Rectal smooth muscle tissue (tissue), 1 donor: ENCODE measurements at regions not wholly inside any gene's neighbourhood (a gene's known extent, or its start where the extent isn't known, plus 50 kb on each side); places are given as distances from the start of the nearest gene placed in this dataset.
"Not testable (repeated sequence)": the region's sequence is repeated elsewhere in the genome, so short reads cannot be mapped to it uniquely, and the experiment has no call there.

Experiments
- H3K27ac ChIP-seq: one replicate; pipeline ENCODE4 v1.7.0; 2013; ENCODE audit warnings: low read depth, low read length, inconsistent platforms
- H3K27me3 ChIP-seq: one replicate; pipeline ENCODE4 v1.7.0; 2013; ENCODE audit warnings: low read length; ENCODE audit not compliant: control insufficient read depth, insufficient read depth
- H3K36me3 ChIP-seq: one replicate; pipeline ENCODE4 v1.7.0; 2013; ENCODE audit warnings: low read length; ENCODE audit not compliant: control insufficient read depth, insufficient read depth
- H3K4me1 ChIP-seq: one replicate; pipeline ENCODE4 v1.7.0; 2013; ENCODE audit warnings: low read length; ENCODE audit not compliant: control insufficient read depth, insufficient read depth
- H3K4me3 ChIP-seq: one replicate; pipeline ENCODE4 v1.7.0; 2013; ENCODE audit warnings: low read length
- H3K9ac ChIP-seq: one replicate; pipeline ENCODE4 v1.7.0; 2013; ENCODE audit warnings: low read length

DNA sequence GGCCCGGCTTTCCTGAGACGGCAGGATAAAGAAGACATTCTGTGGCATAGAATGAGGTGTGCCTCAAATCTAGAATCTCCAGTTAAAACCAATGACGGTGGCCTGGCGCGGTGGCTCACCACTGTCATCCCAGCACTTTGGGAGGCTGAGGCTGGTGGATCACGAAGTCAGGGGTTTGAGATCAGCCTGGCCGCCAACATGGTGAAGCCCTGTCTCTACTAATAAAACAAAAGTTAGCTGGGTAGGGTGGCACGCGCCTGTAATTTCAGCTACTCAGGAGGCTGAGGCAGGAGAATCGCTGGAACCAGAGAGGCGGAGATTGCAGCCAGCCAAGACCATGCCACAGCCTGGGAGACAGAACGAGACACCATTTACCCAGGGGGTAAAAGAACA is 193.6 kb downstream of the ALG10 start:
- no peak overlapping the region for H3K9ac ChIP-seq
- H3K4me3 ChIP-seq = no peak overlapping the region
- no peak overlapping the region for H3K27ac ChIP-seq
- no peaks in the 10 kb centered on the region for H3K4me1 ChIP-seq
- H3K36me3 ChIP-seq = no peaks in the 10 kb centered on the region
- no peaks in the 10 kb centered on the region for H3K27me3 ChIP-seq

DNA sequence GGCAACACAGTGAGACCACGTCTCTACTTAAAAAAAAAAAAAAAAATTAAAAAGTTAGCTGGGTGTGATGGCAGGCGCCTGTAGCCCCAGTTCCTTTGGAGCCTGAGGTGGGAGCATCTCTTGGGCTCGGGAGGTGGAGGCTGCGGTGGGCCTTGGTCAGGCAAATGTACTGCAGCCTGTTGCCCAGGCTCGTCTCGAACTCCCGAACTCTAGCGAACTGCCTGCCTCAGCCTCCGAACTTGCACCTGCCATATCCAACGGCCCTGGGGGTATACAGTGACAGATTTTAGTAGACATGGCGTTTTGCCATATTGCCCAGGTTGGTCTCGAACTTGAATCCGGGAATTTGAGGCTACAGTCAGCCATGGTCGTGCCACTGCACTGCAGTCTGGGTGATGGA is 195.4 kb downstream of the ALG10 start:
- Histone ChIP-seq H3K36me3 (no peaks in the 10 kb centered on the region), H3K27ac (no peak overlapping the region), H3K27me3 (no peaks in the 10 kb centered on the region), H3K4me3 (no peak overlapping the region), H3K9ac (no peak overlapping the region), H3K4me1 (no peaks in the 10 kb centered on the region)

DNA sequence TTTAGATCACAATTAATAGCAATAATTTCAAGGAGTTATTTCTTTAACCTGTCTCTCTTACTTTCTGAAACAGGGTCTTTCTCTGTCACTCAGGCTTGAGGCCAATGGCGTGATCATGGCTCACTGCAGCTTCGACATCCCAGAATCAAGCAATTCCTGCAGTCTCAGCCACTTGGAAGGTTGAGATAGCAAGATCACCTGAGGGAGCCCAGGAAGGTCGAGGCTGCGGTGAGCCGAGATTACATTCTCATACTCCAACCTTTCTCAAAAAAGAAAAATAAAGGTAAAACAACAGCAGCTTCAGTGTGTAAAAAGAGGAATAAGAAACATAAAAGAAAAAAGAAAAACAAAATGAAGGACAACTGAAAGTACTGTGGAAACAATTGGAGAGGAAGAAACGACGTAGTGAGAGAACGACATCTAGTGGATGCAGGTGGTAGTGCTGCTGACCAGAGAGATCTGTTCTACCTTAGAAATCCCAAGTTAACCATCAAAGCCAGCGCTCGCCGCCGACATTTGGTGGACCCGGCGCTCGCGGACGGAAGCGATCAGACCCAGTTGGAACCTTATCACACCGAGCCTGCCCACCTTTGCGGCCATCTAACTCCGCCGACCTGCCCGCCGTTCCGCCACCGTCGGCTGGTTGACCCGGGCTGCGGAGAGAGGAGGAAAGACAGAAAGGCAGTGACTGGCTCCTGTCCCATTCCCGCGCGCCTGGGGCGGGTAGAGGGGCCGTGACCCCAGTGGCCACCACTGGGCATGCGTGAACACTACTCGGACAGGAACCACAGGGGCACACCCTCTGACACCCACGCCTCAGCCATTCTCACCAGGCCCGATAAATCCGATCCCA is 196.1 kb downstream of the ALG10 start:
- H3K9ac ChIP-seq = no peak overlapping the region
- no peak overlapping the region for H3K27ac ChIP-seq
- H3K27me3 ChIP-seq = no peaks in the 10 kb centered on the region
- H3K36me3 ChIP-seq = no peaks in the 10 kb centered on the region
- peak overlapping the region; percentile 65 for H3K4me3 ChIP-seq
- no peaks in the 10 kb centered on the region for H3K4me1 ChIP-seq

DNA sequence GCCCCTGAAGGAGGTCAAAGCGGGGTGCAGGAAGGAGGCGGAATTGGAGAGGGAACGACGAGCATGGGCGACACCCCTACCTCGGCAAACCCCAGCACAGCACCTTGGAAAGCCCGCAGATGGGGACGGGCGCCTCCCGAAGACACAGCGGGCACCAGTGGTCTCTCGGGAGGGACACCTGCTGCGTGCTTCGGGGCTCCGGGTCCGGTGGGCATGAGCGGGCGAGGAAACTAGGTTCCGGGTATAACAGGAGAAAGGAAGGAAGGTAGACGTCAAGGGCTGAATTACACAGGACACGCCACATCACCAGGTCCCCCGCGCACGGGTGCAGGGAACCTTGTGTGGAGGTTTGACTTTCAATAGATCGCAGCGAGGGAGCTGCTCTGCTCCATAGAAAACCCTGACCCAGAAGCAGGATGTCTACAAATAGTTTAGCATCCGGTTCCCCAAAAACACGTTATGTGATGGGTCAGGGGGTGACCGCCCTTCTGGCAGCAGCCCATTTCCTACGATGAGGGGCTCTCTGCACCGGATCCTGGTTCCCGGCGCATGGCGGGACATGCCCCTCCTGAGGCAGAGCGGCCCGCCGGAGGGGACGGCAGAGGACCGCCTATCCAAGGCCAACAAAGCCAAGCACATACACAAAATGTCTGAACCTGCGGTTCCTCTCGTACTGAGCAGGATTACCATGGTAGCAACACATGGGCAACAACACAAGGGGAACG is 196.9 kb downstream of the ALG10 start:
- Histone ChIP-seq H3K36me3 (no peaks in the 10 kb centered on the region), H3K27me3 (no peaks in the 10 kb centered on the region), H3K4me1 (no peaks in the 10 kb centered on the region), H3K27ac (no peak overlapping the region), H3K9ac (no peak overlapping the region), H3K4me3 (peak overlapping the region; percentile 65)

DNA sequence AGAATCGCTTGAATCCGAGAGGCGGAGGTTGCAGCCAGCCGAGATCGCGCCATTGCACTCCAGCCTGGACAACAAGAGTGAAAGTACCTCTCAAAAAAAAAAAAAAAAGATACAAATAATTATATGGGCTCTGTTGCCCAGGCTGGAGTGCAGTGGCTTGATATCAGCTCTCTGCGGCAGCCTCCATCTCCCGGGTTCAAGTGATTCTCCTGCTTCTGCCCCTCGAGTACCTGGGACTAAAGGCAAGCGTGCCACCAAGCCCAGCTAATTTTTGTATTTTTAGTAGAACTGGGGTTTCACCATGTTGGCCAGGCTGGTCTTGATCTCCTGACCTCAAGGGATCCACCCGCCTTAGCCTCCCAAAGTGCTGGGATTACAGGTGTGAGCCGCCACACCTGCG is 197.8 kb downstream of the ALG10 start:
- not testable (repeated sequence) for H3K27me3 ChIP-seq, H3K9ac ChIP-seq, H3K36me3 ChIP-seq, H3K4me1 ChIP-seq, H3K4me3 ChIP-seq, H3K27ac ChIP-seq

DNA sequence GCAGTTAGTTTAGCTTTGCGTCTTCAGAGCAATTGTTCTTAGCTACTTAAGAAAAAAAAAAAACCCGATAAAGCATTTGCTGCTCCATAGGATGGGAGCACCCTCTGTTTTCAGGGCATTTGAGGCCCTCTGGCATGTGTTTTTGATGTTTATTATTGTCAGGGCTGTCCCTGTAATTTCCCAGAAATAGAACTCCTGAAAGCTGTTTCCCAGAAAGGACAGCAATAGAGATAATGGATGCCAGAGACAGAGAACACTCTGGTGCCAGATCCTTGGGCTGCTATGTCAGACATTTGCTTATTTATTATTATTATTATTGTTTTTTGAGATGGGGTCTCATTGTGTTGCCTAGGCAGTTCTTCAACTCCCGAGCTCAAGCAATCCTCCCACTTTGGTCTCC is 201.3 kb downstream of the ALG10 start:
- H3K36me3 ChIP-seq = no peaks in the 10 kb centered on the region
- no peak overlapping the region for H3K27ac ChIP-seq
- no peaks in the 10 kb centered on the region for H3K27me3 ChIP-seq
- H3K4me1 ChIP-seq = no peaks in the 10 kb centered on the region
- no peak overlapping the region for H3K4me3 ChIP-seq
- H3K9ac ChIP-seq = no peak overlapping the region

DNA sequence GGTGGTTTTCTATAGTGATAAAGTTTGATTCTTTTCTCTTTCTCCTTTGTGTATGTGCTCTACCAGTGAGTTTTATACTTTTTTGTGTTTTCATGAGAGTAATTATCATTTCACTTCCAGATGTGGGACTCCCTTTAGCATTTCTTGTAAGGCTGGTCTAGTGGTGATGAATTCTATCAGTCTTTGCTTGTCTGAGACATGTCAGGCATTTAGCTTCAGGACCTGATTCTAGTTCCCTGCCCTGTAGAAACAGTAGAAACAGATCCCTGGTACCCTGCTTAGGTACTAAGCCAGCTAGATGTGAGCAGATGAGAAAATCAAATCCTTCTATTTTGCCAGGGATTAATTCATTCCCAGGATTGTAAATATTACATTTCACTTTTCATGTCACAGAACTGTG is 203.7 kb downstream of the ALG10 start:
- H3K4me1 ChIP-seq, H3K27me3 ChIP-seq, H3K9ac ChIP-seq, H3K27ac ChIP-seq, H3K36me3 ChIP-seq, H3K4me3 ChIP-seq: not testable (repeated sequence)

DNA sequence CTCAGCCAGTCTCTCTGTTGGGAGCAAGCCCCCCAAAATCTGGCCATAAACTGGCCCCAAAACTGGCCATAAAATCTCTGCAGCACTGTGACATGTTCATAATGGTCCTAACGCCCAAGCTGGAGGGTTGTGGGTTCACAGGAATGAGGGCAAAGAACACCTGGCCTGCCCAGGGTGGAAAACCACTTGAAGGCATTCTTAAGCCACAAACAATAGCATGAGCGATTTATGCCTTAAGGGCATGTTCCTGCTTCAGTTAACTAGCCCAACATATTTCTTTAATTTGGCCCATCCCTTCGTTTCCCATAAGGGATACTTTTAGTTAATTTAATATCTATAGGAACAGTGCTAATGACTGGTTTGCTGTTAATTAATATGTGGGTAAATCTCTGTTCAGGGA is 205.8 kb downstream of the ALG10 start:
- not testable (repeated sequence) for H3K9ac ChIP-seq, H3K27me3 ChIP-seq, H3K36me3 ChIP-seq, H3K4me3 ChIP-seq, H3K27ac ChIP-seq, H3K4me1 ChIP-seq

DNA sequence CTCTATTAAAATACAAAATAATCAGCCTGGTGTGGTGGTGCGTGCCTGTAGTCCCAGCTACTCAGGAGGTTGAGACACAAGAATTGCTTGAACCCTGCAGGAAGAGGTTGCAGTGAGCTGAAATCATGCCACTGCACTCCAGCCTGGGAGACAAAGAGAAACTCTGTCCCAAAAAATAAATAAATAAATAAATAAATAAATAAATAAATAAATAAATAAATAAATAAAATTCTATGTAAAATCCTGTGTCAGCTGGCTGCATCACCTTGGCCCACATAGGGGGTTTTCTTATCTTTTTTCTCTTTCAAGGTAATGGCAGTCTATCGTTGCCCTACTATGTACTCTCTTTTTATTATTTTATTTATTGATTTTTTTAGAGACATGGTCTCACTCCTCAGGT is 206.7 kb downstream of the ALG10 start:
- H3K36me3 ChIP-seq = not testable (repeated sequence)

DNA sequence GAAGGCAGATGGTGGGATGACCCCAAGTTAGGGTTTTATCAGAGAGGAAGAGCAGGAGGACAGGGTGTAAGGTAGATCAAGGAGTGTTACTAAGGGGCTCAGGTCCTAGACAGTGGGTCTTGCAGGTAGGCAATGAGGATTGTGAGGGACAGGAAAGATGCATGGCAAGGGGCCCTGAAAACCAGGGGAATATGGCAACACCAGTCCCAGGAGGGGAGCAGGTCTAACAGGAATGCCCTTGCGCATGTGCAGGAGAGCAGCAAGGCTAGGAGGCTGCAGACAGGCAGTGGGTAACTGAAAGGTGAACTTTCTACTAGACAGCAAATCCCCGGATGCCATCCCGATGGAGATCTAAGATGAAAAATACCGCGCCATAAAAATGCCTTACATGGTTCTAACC is 211.3 kb downstream of the ALG10 start:
- H3K36me3 ChIP-seq = no peaks in the 10 kb centered on the region
- no peak overlapping the region for H3K9ac ChIP-seq
- H3K27me3 ChIP-seq = no peaks in the 10 kb centered on the region
- no peaks in the 10 kb centered on the region for H3K4me1 ChIP-seq
- H3K4me3 ChIP-seq = no peak overlapping the region
- H3K27ac ChIP-seq = no peak overlapping the region

More for the DNA sequence above, 206.7 kb downstream of the ALG10 start:
- not testable (repeated sequence) for H3K9ac ChIP-seq, H3K27ac ChIP-seq, H3K4me1 ChIP-seq, H3K27me3 ChIP-seq, H3K4me3 ChIP-seq

DNA sequence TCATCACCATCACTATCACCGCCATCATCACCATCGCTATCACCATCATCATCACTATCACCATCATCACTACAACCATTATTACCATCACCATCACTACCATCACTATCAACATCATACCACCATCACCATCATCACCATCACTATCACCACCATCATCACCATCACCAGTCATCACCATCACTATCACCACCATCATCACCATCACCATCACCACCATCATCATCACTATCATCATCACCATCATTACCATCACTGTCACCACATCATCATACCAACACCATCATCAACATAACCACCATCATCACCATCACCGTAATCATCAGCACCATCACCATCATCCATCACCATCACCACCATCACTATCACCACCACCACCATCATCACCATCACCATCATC is 213.8 kb downstream of the ALG10 start:
- no peaks in the 10 kb centered on the region for H3K36me3 ChIP-seq
- no peak overlapping the region for H3K9ac ChIP-seq
- H3K27me3 ChIP-seq = no peaks in the 10 kb centered on the region
- no peak overlapping the region for H3K27ac ChIP-seq
- H3K4me3 ChIP-seq = no peak overlapping the region
- H3K4me1 ChIP-seq = no peaks in the 10 kb centered on the region

DNA sequence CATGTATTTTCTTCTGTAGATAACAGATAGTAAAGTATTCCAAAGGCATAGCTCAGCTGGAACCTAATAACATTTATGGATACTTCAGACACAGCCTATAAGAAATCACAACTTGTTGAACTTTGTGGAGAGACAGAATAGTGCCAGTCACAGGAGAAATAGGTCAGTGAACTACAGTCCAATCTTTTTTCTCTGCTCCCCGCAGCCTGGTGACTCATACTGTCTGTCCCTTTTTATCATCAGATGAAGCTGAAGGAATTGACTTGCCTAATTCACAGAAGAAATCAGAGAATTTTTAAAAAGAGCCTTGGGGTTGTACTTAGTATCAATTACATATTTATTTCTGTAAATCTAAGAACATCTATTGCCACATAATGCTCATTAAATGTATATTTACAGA is 222.3 kb downstream of the ALG10 start:
- Histone ChIP-seq H3K9ac (no peak overlapping the region), H3K27me3 (no peaks in the 10 kb centered on the region), H3K4me1 (no peaks in the 10 kb centered on the region), H3K36me3 (no peaks in the 10 kb centered on the region), H3K27ac (no peak overlapping the region), H3K4me3 (no peak overlapping the region)

DNA sequence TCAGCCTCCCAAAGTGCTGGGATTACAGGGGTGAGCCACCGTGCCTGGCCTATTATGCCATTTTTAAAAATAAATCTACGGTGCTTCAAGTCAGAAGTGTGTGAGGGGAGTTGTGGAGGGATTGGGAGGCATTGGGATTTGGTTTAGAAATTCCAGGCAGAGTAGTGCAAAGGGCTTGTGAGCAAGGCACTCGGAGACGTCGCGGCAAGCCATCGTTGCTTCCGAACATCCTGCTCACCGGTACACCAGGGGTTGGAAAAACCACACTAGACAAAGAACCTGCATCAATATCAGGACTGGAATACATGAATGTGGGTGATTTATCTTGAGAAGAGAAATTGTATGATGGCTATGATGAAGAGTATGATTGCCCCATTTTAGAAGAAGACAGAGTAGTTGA is 227.0 kb downstream of the ALG10 start:
- no peak overlapping the region for H3K27ac ChIP-seq
- H3K27me3 ChIP-seq = no peaks in the 10 kb centered on the region

More for the DNA sequence above, 227.0 kb downstream of the ALG10 start:
- no peaks in the 10 kb centered on the region for H3K4me1 ChIP-seq
- no peak overlapping the region for H3K4me3 ChIP-seq
- no peaks in the 10 kb centered on the region for H3K36me3 ChIP-seq
- no peak overlapping the region for H3K9ac ChIP-seq
